Esophagus muscularis mucosa (tissue), 3 donors: ENCODE measurements at regions not wholly inside any gene's neighbourhood (a gene's known extent, or its start where the extent isn't known, plus 50 kb on each side); places are given as distances from the start of the nearest gene placed in this dataset.

Source experiments
- POLR2A ChIP-seq: fragments of 450-650 bp; IDR thresholded peaks from one replicate; pipeline ENCODE4 v1.6.1; 2017; ENCODE audit warnings: antibody characterized with exemption, moderate library complexity, mild to moderate bottlenecking, low read depth
- TF ChIP-seq, protein P1 (sequence below), 3 experiments: fragments of 200-600 bp in 2 of 3; fragments of 450-650 bp in 1 of 3; sonication (generic) in 2 of 3; IDR thresholded peaks; one replicate each; pipeline ENCODE4 v1.5.1; 2017 to 2019; ENCODE audit warnings: antibody characterized with exemption in 3 of 3, mild to moderate bottlenecking in 2 of 3, moderate library complexity in 1 of 3

DNA sequence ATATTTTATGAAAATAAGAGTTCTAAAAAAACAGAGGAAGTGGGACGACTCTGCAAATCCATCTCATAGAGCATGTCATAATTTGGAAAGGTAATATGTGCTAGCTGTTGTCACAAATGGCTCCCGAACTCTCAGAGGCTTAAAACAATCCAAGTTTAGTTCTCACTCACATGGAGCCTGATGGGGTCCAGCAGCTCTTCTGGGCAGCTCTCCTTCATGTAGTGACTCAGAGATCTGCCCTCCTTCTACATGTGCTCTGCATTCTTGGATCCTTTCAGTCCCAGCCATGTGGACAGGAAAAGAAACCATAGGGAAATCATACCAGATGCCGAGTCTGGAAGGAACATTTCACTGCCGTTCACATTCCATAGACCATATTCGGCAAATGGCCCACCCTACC lies 180.1 kb upstream of the APCDD1 start:
- TF ChIP-seq, protein P1, sequence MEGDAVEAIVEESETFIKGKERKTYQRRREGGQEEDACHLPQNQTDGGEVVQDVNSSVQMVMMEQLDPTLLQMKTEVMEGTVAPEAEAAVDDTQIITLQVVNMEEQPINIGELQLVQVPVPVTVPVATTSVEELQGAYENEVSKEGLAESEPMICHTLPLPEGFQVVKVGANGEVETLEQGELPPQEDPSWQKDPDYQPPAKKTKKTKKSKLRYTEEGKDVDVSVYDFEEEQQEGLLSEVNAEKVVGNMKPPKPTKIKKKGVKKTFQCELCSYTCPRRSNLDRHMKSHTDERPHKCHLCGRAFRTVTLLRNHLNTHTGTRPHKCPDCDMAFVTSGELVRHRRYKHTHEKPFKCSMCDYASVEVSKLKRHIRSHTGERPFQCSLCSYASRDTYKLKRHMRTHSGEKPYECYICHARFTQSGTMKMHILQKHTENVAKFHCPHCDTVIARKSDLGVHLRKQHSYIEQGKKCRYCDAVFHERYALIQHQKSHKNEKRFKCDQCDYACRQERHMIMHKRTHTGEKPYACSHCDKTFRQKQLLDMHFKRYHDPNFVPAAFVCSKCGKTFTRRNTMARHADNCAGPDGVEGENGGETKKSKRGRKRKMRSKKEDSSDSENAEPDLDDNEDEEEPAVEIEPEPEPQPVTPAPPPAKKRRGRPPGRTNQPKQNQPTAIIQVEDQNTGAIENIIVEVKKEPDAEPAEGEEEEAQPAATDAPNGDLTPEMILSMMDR (IDR thresholded peaks at IDR 0.05) = no peak
- no peak for TF ChIP-seq POLR2A
